ENCODE measurements at regions not wholly inside any gene's neighbourhood (a gene's known extent, or its start where the extent isn't known, plus 50 kb on each side); places are given as distances from the start of the nearest gene placed in this dataset.

GRCh38 chr20:16216227-16216913 lies 356.9 kb downstream of the KIF16B start:
- H2BK20ac ChIP-seq (ENCODE audit: low read depth, low read length), result no peak overlapping the region
- no peaks in the 10 kb centered on the region for H3K79me1 ChIP-seq (ENCODE audit: low read depth in 1 of 2, low read length in 2 of 2)
- no TSS peak for BruUV-seq (replicated peaks)
- H4K20me1 ChIP-seq (ENCODE audit: insufficient read depth, low read length), result no peaks in the 10 kb centered on the region
- no peak overlapping the region for H4K8ac ChIP-seq (ENCODE audit: low read depth in 2 of 2, low read length in 2 of 2)
- H2BK120ac ChIP-seq (ENCODE audit: low read depth, low read length), result no peak overlapping the region
- H4K5ac ChIP-seq (ENCODE audit: low read depth, low read length), result no peak overlapping the region
- H3K9me1 ChIP-seq (ENCODE audit: insufficient read depth, low read length), result no peaks in the 10 kb centered on the region
- H3K27ac ChIP-seq (ENCODE audit: insufficient read depth, low read length), result no peak overlapping the region
- TF ChIP-seq FOS (IDR thresholded peaks at IDR 0.05; ENCODE audit: low read depth, low read length), result no peak
- no peak for TF ChIP-seq BHLHE40 (IDR thresholded peaks at IDR 0.05; ENCODE audit: low read depth, low read length)
- no peak for TF ChIP-seq RAD21 (IDR thresholded peaks at IDR 0.05; ENCODE audit: low read length)
- TF ChIP-seq RCOR1 (IDR thresholded peaks at IDR 0.05; ENCODE audit: insufficient replicate concordance, low read length), result no peak
- no peak for TF ChIP-seq NFE2L2 (IDR thresholded peaks at IDR 0.05; ENCODE audit: low read depth, low read length)
- TF ChIP-seq MAZ (IDR thresholded peaks at IDR 0.05; ENCODE audit: borderline replicate concordance, low read depth, low read length), result no peak
- TF ChIP-seq POLR2A (IDR thresholded peaks at IDR 0.05; ENCODE audit: low read depth, low read length), result no peak
- TF ChIP-seq MAFK (IDR thresholded peaks at IDR 0.05; ENCODE audit: low read depth, low read length), result no peak
- TF ChIP-seq RFX5 (IDR thresholded peaks at IDR 0.05; ENCODE audit: low read depth, low read length), result no peak
- TF ChIP-seq SMC3 (IDR thresholded peaks at IDR 0.05; ENCODE audit: low read depth, low read length), result no peak
- no peak for TF ChIP-seq CHD1 (IDR thresholded peaks at IDR 0.05; ENCODE audit: low read depth, low read length)
- TF ChIP-seq MXI1 (IDR thresholded peaks at IDR 0.05; ENCODE audit: borderline replicate concordance, low read depth, low read length), result no peak
- TF ChIP-seq USF2 (IDR thresholded peaks at IDR 0.05; ENCODE audit: low read depth, low read length), result no peak
- no peak for TF ChIP-seq CEBPB (IDR thresholded peaks at IDR 0.05; ENCODE audit: low read depth, low read length)
- no peak for TF ChIP-seq CTCF (conservative IDR thresholded peaks at IDR 0.05; ENCODE audit: low read depth, low read length)
- no peak for TF ChIP-seq ELK1 (IDR thresholded peaks at IDR 0.05; ENCODE audit: borderline replicate concordance, low read depth, low read length)
- no peak overlapping the region for H3K4me2 ChIP-seq (ENCODE audit: low read depth, low read length)
- no peak overlapping the region for H3K56ac ChIP-seq (ENCODE audit: extremely low read depth, insufficient read depth, low read length)
- no peak overlapping the region for H2BK5ac ChIP-seq (ENCODE audit: low read depth, low read length, poor library complexity, severe bottlenecking)
- no peak overlapping the region for H3K9ac ChIP-seq (ENCODE audit: low read depth, low read length)
- CTCF ChIA-PET, result no interaction called here
- no peak overlapping the region for H3K14ac ChIP-seq (replicated peaks; ENCODE audit: low read depth, low read length)
- no peak for DNase-seq
- in situ Hi-C loops (cut with MboI; ENCODE audit: low sequenced_read_pairs) (no loop called here), intact Hi-C loops (cut with micrococcal nuclease) (loop anchor here (10.0 kb wide), 1 partner anchor 198 kb away; no protein-coding TSS in a partner anchor), dilution Hi-C loops (cut with HindIII; ENCODE audit: low sequenced_read_pairs, unreplicated experiment) (no loop called here)
- H3K4me3 ChIP-seq (ENCODE audit: insufficient read depth, low read depth, low read length), result no peak overlapping the region
- H4K91ac ChIP-seq (ENCODE audit: insufficient read depth, low read depth, low read length), result no peak overlapping the region
- no peak for ATAC-seq (ENCODE audit: low read depth)
- H2AK9ac ChIP-seq (replicated peaks; ENCODE audit: low read depth, low read length, poor library complexity), result no peak overlapping the region
- H3K23ac ChIP-seq (ENCODE audit: low read depth, low read length), result no peak overlapping the region
- H3K9me3 ChIP-seq (ENCODE audit: control insufficient read depth, insufficient read depth, low read length), result peaks cover 7% of the 10 kb centered on the region; the same call in 1 of the 2 replicates
- no peaks in the 10 kb centered on the region for H3K27me3 ChIP-seq (ENCODE audit: control insufficient read depth, insufficient read depth, low read length)
- H3K4me1 ChIP-seq (ENCODE audit: control insufficient read depth, insufficient read depth, low read length), result no peaks in the 10 kb centered on the region
- no peak overlapping the region for H3K4ac ChIP-seq (ENCODE audit: low read depth, low read length)
- no peak overlapping the region for H2AFZ ChIP-seq (replicated peaks; ENCODE audit: low read length, poor library complexity)
- H2AK5ac ChIP-seq (ENCODE audit: low read depth, low read length), result no peak overlapping the region
- POLR2A ChIA-PET (ENCODE audit: unreplicated experiment), result no interaction called here
- no peaks in the 10 kb centered on the region for H3K36me3 ChIP-seq (ENCODE audit: control insufficient read depth, insufficient read depth, low read length)
- no peak overlapping the region for H3K18ac ChIP-seq (ENCODE audit: low read depth, low read length)
- no peak overlapping the region for H2BK15ac ChIP-seq (ENCODE audit: low read depth, low read length)
- WGBS, 2 experiments (ENCODE audit: extremely low coverage in 2 of 2, insufficient read length in 1 of 2), result no CpG with 5 or more reads among the region's 10 CpGs
